BLaER1 treated with 17β-estradiol and CSF1 and Interleukin-3, amounts not matched to agents 10 nM and 100 nM (cell line): ENCODE measurements at regions not wholly inside any gene's neighbourhood (a gene's known extent, or its start where the extent isn't known, plus 50 kb on each side); places are given as distances from the start of the nearest gene placed in this dataset.
"Not testable (repeated sequence)": the region's sequence is repeated elsewhere in the genome, so short reads cannot be mapped to it uniquely, and the experiment has no call there.

Source experiments
- H3K27ac ChIP-seq, 11 experiments: shearing (Covaris generic); formaldehyde crosslinking; 2 replicates each; pipeline ENCODE4 v1.8.1; 2022
- H3K27me3 ChIP-seq, 11 experiments: shearing (Covaris generic); formaldehyde crosslinking; 2 replicates each; pipeline ENCODE4 v1.8.1; 2022
- H3K36me3 ChIP-seq, 11 experiments: shearing (Covaris generic); formaldehyde crosslinking; 2 replicates each; pipeline ENCODE4 v1.8.1; 2022
- H3K4me1 ChIP-seq, 10 experiments: shearing (Covaris generic); formaldehyde crosslinking; 2 replicates each; pipeline ENCODE4 v1.8.1; 2022
- H3K4me2 ChIP-seq, 11 experiments: shearing (Covaris generic); formaldehyde crosslinking; 2 replicates each; pipeline ENCODE4 v1.8.1; 2022
- H3K4me3 ChIP-seq, 10 experiments: shearing (Covaris generic); formaldehyde crosslinking; 2 replicates each; pipeline ENCODE4 v1.8.1; 2022
- H3K9ac ChIP-seq, 11 experiments: shearing (Covaris generic); formaldehyde crosslinking; 2 replicates each; pipeline ENCODE4 v1.8.1; 2022
- H3K9me3 ChIP-seq, 11 experiments: shearing (Covaris generic); formaldehyde crosslinking; replicated peaks in 1 of 11; 2 replicates each; pipeline ENCODE4 v1.8.1; 2022
- H4K20me1 ChIP-seq, 11 experiments: shearing (Covaris generic); formaldehyde crosslinking; 2 replicates each; pipeline ENCODE4 v1.8.1; 2022
- Cebpa-rat ChIP-seq, 11 experiments: shearing (Covaris generic); IDR thresholded peaks; 2 replicates each; pipeline ENCODE4 v1.8.1; 2022

DNA sequence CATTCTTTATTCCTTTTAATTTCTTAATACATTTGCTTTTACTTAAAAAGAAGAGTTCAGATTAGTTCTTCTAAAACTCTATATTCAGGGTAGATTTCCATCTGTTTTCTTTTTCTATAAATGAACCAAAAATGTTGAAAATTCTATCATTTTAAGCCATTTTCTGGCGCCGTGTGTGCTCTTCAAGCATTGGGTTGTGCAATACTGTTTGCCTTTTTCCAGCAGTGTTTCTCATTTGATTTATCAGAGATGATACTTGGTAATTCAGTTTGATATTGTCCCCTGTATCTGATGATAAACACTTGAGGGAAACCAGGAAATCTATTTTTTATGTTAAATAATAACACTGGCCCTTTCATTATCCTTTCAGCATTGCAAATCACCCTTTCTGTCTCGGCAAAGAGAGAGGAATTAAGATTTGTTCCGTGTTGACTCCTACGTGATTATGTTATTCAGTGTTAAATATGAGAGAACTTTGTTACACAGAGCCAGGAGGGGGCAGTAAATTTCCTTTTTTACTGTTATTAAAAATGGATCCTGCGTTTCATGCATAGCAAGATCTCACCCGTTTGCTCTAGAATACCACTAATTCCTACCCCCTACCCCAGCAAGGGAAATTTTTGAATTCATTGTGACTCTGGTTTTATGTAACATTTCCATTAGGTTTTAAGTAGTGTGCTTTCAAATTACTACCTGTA, 606.9 kb upstream of the RBFOX1 start:
- Histone ChIP-seq H4K20me1 (no peaks in the 10 kb centered on the region; a peak in 1 of 22 replicates), H3K36me3 (no peaks in the 10 kb centered on the region), H3K27me3 (no peaks in the 10 kb centered on the region), H3K4me2 (peak overlapping the region in 2 of 11 experiments; percentile 56 to 79; a peak in 3 of 22 replicates), H3K4me3 (no peak overlapping the region), H3K27ac (no peak overlapping the region), H3K9ac (no peak overlapping the region), H3K9me3 (no peaks in the 10 kb centered on the region), H3K4me1 (peaks cover 0 to 9% (median 0%) of the 10 kb centered on the region in 10 experiments; a peak in 5 of 20 replicates)
- TF ChIP-seq Cebpa-rat (IDR thresholded peaks at IDR 0.05), result 0 out of 22 replicates have a peak, but pooled peaks of 2 of the 11 experiments have one; percentile 19 to 20

DNA sequence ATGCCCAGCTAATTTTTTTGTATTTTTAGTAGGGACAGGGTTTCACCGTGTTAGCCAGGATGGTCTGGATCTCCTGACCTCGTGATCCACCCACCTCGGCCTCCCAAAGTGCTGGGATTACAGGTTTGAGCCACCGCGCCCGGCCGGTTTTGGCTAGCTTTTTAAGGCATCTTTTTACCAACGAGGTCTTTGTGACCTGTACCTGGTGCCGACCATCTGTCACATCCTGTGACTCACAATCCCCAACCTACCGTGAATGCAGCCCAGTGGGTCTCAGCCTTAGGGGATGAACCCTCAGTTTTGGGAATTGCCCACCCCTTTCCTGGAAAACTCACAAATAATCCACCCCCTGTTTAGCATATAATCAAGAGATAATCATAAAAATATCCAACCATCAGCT, 607.4 kb upstream of the RBFOX1 start:
- H3K4me2 ChIP-seq, H3K36me3 ChIP-seq, H3K9me3 ChIP-seq, H4K20me1 ChIP-seq, H3K27me3 ChIP-seq, H3K27ac ChIP-seq, H3K4me3 ChIP-seq, H3K4me1 ChIP-seq, H3K9ac ChIP-seq: not testable (repeated sequence)

DNA sequence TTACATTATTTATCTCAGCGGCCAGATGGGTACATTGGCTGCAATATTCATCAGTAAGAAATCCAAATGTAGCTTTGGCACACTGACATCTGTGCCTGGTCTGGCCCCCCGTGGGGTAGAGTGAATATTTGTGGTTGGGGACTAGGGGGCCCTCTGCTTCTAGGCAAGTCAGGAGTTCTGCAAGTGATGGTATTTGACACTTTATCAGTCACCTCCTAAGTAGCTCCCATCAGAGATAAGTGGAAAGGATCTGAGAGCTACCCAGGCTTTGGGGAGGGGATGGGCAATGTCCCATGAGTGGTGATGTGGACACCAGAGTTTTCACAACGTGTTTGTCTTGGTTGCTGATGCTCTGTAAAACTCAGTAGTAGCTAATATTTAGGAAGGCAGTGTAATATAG, 609.9 kb upstream of the RBFOX1 start:
- H3K27ac ChIP-seq, result no peak overlapping the region
- H3K9me3 ChIP-seq, result no peaks in the 10 kb centered on the region
- no peaks in the 10 kb centered on the region; a peak in 1 of 22 replicates for H4K20me1 ChIP-seq
- no peaks in the 10 kb centered on the region for H3K27me3 ChIP-seq
- no peaks in the 10 kb centered on the region for H3K36me3 ChIP-seq
- H3K4me1 ChIP-seq, result peaks cover 0 to 9% (median 0%) of the 10 kb centered on the region in 10 experiments; a peak in 5 of 20 replicates
- H3K4me2 ChIP-seq, result no peak overlapping the region
- H3K4me3 ChIP-seq, result no peak overlapping the region
- no peak for TF ChIP-seq Cebpa-rat (IDR thresholded peaks at IDR 0.05)
- H3K9ac ChIP-seq, result no peak overlapping the region

DNA sequence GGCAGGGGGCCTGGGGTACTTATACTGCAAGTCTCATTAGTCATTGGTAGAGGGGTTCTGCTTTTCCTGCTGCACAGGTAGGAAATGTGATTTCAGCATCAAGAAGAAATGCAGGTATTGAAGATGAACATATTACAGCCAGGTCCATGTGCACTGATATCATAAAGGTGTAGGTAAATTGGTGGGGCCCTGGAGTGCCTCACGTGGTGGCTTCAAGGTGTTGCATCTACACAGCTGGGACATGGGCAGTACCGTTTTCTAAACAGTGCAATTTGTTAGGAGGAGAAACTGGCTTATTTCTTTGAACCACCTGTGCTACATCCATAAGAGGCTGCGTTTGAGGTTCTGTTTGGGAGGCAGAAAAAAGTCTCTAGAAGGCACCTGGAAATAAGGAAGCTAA, 618.1 kb upstream of the RBFOX1 start:
- no peak for TF ChIP-seq Cebpa-rat (IDR thresholded peaks at IDR 0.05)
- H3K4me1 ChIP-seq, result no peaks in the 10 kb centered on the region
- H4K20me1 ChIP-seq, result no peaks in the 10 kb centered on the region
- no peak overlapping the region for H3K4me2 ChIP-seq
- H3K9ac ChIP-seq, result no peak overlapping the region
- no peaks in the 10 kb centered on the region for H3K36me3 ChIP-seq
- no peak overlapping the region for H3K4me3 ChIP-seq
- H3K27me3 ChIP-seq, result no peaks in the 10 kb centered on the region
- peaks cover 0 to 17% (median 8%) of the 10 kb centered on the region in 11 experiments; a peak in 10 of 22 replicates for H3K9me3 ChIP-seq
- H3K27ac ChIP-seq, result no peak overlapping the region

DNA sequence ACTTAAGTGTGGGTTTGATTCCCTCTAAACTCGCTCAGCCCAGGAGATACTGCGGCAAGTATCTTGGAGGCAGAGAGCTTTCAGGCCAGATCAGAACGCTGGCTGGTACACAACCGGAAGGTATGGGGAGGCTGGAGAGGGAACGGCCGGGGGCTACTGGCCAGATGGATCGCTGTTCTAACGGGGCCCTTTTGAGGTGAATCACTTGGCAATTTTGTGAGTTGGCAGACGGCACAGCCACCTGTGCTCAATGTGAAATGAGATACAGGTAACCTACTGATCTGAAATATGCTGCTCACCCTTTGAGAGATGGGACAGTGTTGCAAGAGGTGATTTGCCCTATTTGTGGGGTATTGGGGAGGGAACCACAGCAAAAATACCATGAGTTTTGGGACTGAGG, 622.9 kb upstream of the RBFOX1 start:
- Histone ChIP-seq H3K9ac (no peak overlapping the region), H3K4me3 (no peak overlapping the region), H3K36me3 (no peaks in the 10 kb centered on the region), H3K4me2 (no peak overlapping the region), H3K27me3 (no peaks in the 10 kb centered on the region), H4K20me1 (no peaks in the 10 kb centered on the region), H3K9me3 (peaks cover 0 to 17% (median 8%) of the 10 kb centered on the region in 11 experiments; a peak in 10 of 22 replicates), H3K27ac (no peak overlapping the region), H3K4me1 (no peaks in the 10 kb centered on the region)
- TF ChIP-seq Cebpa-rat (IDR thresholded peaks at IDR 0.05), result no peak

DNA sequence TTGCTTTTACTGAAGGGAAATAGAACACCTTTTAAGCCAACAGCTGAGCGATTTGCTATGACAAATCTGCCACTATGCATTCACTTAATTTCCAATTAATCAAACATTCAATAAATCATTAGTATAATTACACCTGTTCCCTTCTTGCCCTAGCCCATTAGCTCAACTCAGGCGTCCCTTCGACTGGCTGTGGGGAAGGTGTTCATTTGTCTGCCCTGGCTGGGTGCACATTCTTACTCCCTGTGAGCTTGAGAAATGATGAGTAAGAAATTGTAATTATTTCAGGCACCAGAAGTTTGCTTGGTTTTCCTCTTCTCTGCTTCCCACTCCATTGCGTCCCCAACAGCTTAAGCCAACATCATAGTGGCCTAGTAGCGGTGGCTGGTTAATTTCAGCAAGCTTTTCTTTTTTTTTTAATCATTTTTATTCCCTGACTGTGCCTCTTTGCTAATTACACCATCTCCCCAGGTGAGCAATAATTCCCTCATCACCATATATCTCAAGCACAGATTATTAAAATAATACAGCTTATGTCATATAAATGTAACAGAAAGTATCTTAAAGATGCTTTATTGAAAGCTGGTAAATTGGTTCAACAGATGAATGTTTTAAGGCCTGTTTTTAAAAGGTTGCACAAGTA, 623.9 kb upstream of the RBFOX1 start:
- no peaks in the 10 kb centered on the region for H3K36me3 ChIP-seq
- no peak overlapping the region for H3K4me2 ChIP-seq
- no peaks in the 10 kb centered on the region for H3K27me3 ChIP-seq
- H3K9me3 ChIP-seq, result peaks cover 0 to 16% (median 8%) of the 10 kb centered on the region in 11 experiments; a peak in 10 of 22 replicates
- no peak overlapping the region for H3K4me3 ChIP-seq
- no peak for TF ChIP-seq Cebpa-rat (IDR thresholded peaks at IDR 0.05)
- no peak overlapping the region for H3K9ac ChIP-seq
- no peaks in the 10 kb centered on the region for H4K20me1 ChIP-seq
- H3K27ac ChIP-seq, result no peak overlapping the region
- no peaks in the 10 kb centered on the region for H3K4me1 ChIP-seq

DNA sequence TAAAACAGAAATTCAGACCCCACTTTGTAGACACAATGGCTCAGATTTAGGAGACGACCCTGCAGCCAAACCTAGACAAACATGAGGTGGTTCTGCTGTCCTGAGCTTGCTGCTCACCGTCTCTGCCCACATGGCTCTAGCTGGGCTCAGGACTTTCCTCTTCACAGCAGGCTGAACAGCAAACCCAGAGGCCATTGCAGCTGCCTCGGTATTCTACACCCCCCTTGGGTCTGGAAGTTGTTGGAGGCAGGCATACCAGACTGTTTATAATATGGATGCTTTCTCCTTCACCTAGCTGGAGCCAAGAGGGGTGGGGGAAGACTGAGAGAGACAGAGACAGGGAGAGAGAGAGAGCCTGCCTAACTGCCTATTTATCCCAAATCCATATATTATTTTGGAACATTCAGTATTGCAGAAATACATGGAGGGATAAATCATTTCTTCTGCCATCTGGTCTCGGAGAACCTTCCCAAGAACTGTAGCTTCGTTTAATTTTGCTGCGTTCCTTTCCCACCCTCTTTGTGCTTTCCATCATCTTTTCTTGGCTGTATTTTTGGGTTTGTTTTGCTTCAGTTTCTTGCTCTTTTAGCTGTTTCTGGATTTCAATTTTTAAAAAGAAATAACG, 628.2 kb upstream of the RBFOX1 start:
- Histone ChIP-seq H4K20me1 (no peaks in the 10 kb centered on the region), H3K27ac (no peak overlapping the region), H3K36me3 (no peaks in the 10 kb centered on the region), H3K9ac (no peak overlapping the region), H3K27me3 (no peaks in the 10 kb centered on the region), H3K9me3 (no peaks in the 10 kb centered on the region), H3K4me2 (no peak overlapping the region), H3K4me1 (no peaks in the 10 kb centered on the region), H3K4me3 (no peak overlapping the region)
- no peak for TF ChIP-seq Cebpa-rat (IDR thresholded peaks at IDR 0.05)

DNA sequence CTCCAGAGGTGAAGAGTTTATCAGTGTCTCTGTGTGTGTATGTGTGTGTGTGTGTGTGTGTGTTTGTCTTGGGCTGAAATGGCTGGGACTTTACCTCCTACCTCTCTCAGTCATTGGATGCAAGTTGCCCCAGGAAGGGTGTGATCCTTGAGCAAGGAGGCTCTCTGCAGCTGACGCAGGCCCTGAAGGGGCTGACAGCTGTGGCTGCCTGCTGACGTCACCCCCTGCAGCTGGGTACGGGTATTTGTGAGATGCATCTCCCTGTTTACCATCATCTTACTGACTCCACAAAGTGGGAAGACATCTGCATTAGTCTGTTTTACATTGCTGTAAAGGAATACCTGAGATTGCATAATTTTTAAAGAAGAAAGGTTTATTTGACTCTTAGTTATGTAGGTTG, 631.5 kb upstream of the RBFOX1 start:
- Histone ChIP-seq H3K27me3 (no peaks in the 10 kb centered on the region), H4K20me1 (no peaks in the 10 kb centered on the region), H3K4me3 (no peak overlapping the region), H3K4me2 (no peak overlapping the region), H3K4me1 (no peaks in the 10 kb centered on the region), H3K9me3 (no peaks in the 10 kb centered on the region), H3K9ac (no peak overlapping the region), H3K27ac (no peak overlapping the region), H3K36me3 (no peaks in the 10 kb centered on the region)
- TF ChIP-seq Cebpa-rat (IDR thresholded peaks at IDR 0.05), result no peak

DNA sequence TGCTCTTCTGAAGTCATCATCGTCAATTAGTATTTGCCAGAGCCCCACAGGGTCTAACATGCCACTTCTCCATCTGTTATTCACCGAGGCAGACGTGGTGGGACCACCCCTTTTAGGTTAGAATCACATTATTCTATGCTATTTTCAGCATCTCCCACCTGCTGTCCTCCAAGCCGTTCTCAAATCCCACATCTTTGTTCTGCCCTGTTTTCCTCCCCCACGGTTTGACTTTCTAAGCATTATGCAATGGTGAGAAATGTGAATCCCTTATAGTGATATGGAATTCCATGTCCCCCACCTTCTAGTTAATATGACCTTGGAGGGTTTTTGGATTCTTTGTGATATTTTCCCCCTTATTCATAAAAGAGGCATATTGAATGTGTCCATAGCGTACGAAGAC, 634.1 kb upstream of the RBFOX1 start:
- Histone ChIP-seq H3K4me1 (no peaks in the 10 kb centered on the region), H3K27ac (no peak overlapping the region), H3K9ac (no peak overlapping the region), H3K36me3 (no peaks in the 10 kb centered on the region), H3K4me2 (no peak overlapping the region), H3K27me3 (no peaks in the 10 kb centered on the region), H4K20me1 (no peaks in the 10 kb centered on the region), H3K4me3 (no peak overlapping the region), H3K9me3 (no peaks in the 10 kb centered on the region)
- TF ChIP-seq Cebpa-rat (IDR thresholded peaks at IDR 0.05), result no peak
